Tibial nerve (tissue), 4 donors: ENCODE measurements at regions not wholly inside any gene's neighbourhood (a gene's known extent, or its start where the extent isn't known, plus 50 kb on each side); places are given as distances from the start of the nearest gene placed in this dataset.

Experiments used
- DNase-seq, 2 donors: peaks; one replicate each; pipeline ENCODE4 v3.0.0-alpha.2; 2019; ENCODE audit warnings: low spot score in 2 of 2
- H3K27ac ChIP-seq, 4 donors: fragments of 200-600 bp; sonication (generic) in 3 of 4; one replicate each; pipeline ENCODE4 v1.5.1; 2017 to 2019; ENCODE audit warnings: mild to moderate bottlenecking in 1 of 4
- H3K27me3 ChIP-seq, 2 donors: fragments of 200-600 bp; sonication (generic) in 1 of 2; one replicate each; pipeline versions ENCODE4 v1.5.1 to v1.6.0; 2017 to 2019
- H3K36me3 ChIP-seq, 3 donors: fragments of 200-600 bp; sonication (generic); one replicate each; pipeline ENCODE4 v1.5.1; 2018 to 2019
- H3K4me1 ChIP-seq, 4 donors: fragments of 200-600 bp; sonication (generic) in 3 of 4; one replicate each; pipeline ENCODE4 v1.5.1; 2017 to 2019
- H3K4me3 ChIP-seq, 4 donors: fragments of 200-600 bp; sonication (generic) in 3 of 4; one replicate each; pipeline ENCODE4 v1.5.1; 2017 to 2019; ENCODE audit warnings: mild to moderate bottlenecking in 1 of 4, moderate library complexity in 1 of 4
- H3K9me3 ChIP-seq, 4 donors: fragments of 200-600 bp; sonication (generic) in 3 of 4; one replicate each; pipeline ENCODE4 v1.5.1; 2017 to 2019
- CTCF ChIP-seq, 5 experiments: fragments of 200-600 bp in 3 of 5; fragments of 450-650 bp in 2 of 5; sonication (generic) in 3 of 5; IDR thresholded peaks; one replicate each; pipeline ENCODE4 v1.5.1; 2016 to 2019; ENCODE audit warnings: antibody characterized with exemption in 5 of 5, mild to moderate bottlenecking in 3 of 5, moderate library complexity in 2 of 5
- EP300 ChIP-seq, 2 donors: sonication (generic); formaldehyde crosslinking; IDR thresholded peaks; one replicate each; pipeline ENCODE4 v1.6.1; 2017; ENCODE audit warnings: antibody characterized with exemption in 2 of 2, mild to moderate bottlenecking in 1 of 2
- POLR2A ChIP-seq, 2 donors: fragments of 450-650 bp; IDR thresholded peaks; one replicate each; pipeline ENCODE4 v1.6.1; 2017; ENCODE audit warnings: antibody characterized with exemption in 2 of 2, mild to moderate bottlenecking in 2 of 2, moderate library complexity in 2 of 2
- WGBS, 2 donors: methylation state at CpG; one replicate each; pipeline ENCODE4 v1.1.5; 2018; 5-methylcytosine and 5-hydroxymethylcytosine counted together

- Histone ChIP-seq H3K27me3 (no peaks in the 10 kb centered on the region), H3K4me3 (no peak overlapping the region), H3K27ac (no peak overlapping the region), H3K36me3 (no peaks in the 10 kb centered on the region), H3K9me3 (no peaks in the 10 kb centered on the region), H3K4me1 (no peaks in the 10 kb centered on the region)
- WGBS, 2 donors = 81% methylated on average over 2 of the region's 2 CpGs
- DNase-seq = no peak
- TF ChIP-seq POLR2A (IDR thresholded peaks at IDR 0.05) = no peak
- no peak for TF ChIP-seq CTCF (IDR thresholded peaks at IDR 0.05)
- TF ChIP-seq EP300 (IDR thresholded peaks at IDR 0.05) = no peak
Measured at GRCh38 chr7:26955516-26955915, 91.1 kb upstream of the SKAP2 start.

- no peaks in the 10 kb centered on the region for H3K27me3 ChIP-seq
- TF ChIP-seq POLR2A (IDR thresholded peaks at IDR 0.05) (no peak), EP300 (IDR thresholded peaks at IDR 0.05) (no peak)
- 30 to 32% methylated on average over 4 of the region's 4 CpGs for WGBS, 2 donors
Measured at GRCh38 chr7:26954951-26955350, 90.6 kb upstream of the SKAP2 start.

GRCh38 chr7:26951407-26951950 is 87.1 kb upstream of the SKAP2 start:
- no peak for DNase-seq
- H3K36me3 ChIP-seq = no peaks in the 10 kb centered on the region
- no peak for TF ChIP-seq POLR2A (IDR thresholded peaks at IDR 0.05)
- H3K4me1 ChIP-seq = no peaks in the 10 kb centered on the region
- no peaks in the 10 kb centered on the region for H3K27me3 ChIP-seq
- 86 to 92% methylated on average over 4 of the region's 4 CpGs for WGBS, 2 donors
- H3K4me3 ChIP-seq = no peak overlapping the region
- H3K9me3 ChIP-seq = no peaks in the 10 kb centered on the region
- no peak overlapping the region for H3K27ac ChIP-seq

More at GRCh38 chr7:26954951-26955350, 90.6 kb upstream of the SKAP2 start:
- Histone ChIP-seq H3K9me3 (no peaks in the 10 kb centered on the region), H3K36me3 (no peaks in the 10 kb centered on the region), H3K4me3 (no peak overlapping the region), H3K27ac (no peak overlapping the region), H3K4me1 (no peaks in the 10 kb centered on the region)
- DNase-seq = no peak

- 74% methylated on average over 2 of the region's 2 CpGs for WGBS, 2 donors
- Histone ChIP-seq H3K9me3 (no peaks in the 10 kb centered on the region), H3K27ac (no peak overlapping the region), H3K36me3 (no peaks in the 10 kb centered on the region), H3K27me3 (no peaks in the 10 kb centered on the region), H3K4me1 (no peaks in the 10 kb centered on the region), H3K4me3 (no peak overlapping the region)
- no peak for DNase-seq
- TF ChIP-seq EP300 (IDR thresholded peaks at IDR 0.05) (no peak), POLR2A (IDR thresholded peaks at IDR 0.05) (no peak), CTCF (IDR thresholded peaks at IDR 0.05) (no peak)
Measured at GRCh38 chr7:26950889-26951288, 86.5 kb upstream of the SKAP2 start.

- H3K27me3 ChIP-seq = no peaks in the 10 kb centered on the region
- no peak for DNase-seq
- TF ChIP-seq POLR2A (IDR thresholded peaks at IDR 0.05) (no peak), EP300 (IDR thresholded peaks at IDR 0.05) (no peak), CTCF (IDR thresholded peaks at IDR 0.05) (no peak)
- H3K36me3 ChIP-seq = no peaks in the 10 kb centered on the region
- H3K9me3 ChIP-seq = no peaks in the 10 kb centered on the region
- H3K4me3 ChIP-seq = no peak overlapping the region
- H3K27ac ChIP-seq = no peak overlapping the region
- 26 to 43% methylated on average over 1 of the region's 1 CpG for WGBS, 2 donors
- no peaks in the 10 kb centered on the region for H3K4me1 ChIP-seq
Measured at GRCh38 chr7:26949319-26949718, 84.9 kb upstream of the SKAP2 start.

- WGBS, 2 donors = 54 to 60% methylated on average over 1 of the region's 1 CpG
- no peak for DNase-seq
- TF ChIP-seq CTCF (IDR thresholded peaks at IDR 0.05) (no peak), EP300 (IDR thresholded peaks at IDR 0.05) (no peak), POLR2A (IDR thresholded peaks at IDR 0.05) (no peak)
- no peaks in the 10 kb centered on the region for H3K9me3 ChIP-seq
- H3K4me1 ChIP-seq = no peaks in the 10 kb centered on the region
- no peak overlapping the region for H3K4me3 ChIP-seq
- H3K27me3 ChIP-seq = no peaks in the 10 kb centered on the region
- H3K36me3 ChIP-seq = no peaks in the 10 kb centered on the region
- no peak overlapping the region for H3K27ac ChIP-seq
Measured at GRCh38 chr7:26948617-26949118, 84.3 kb upstream of the SKAP2 start.
